ENCODE measurements at regions not wholly inside any gene's neighbourhood (a gene's known extent, or its start where the extent isn't known, plus 50 kb on each side); places are given as distances from the start of the nearest gene placed in this dataset.

- peaks cover 48% of the 10 kb centered on the region for H3K27me3 ChIP-seq (ENCODE audit: insufficient read depth, poor library complexity, severe bottlenecking)
- H3K27ac ChIP-seq (replicated peaks), result no peak overlapping the region
- TF ChIP-seq SPI1 (IDR thresholded peaks at IDR 0.05; ENCODE audit: borderline replicate concordance, low read depth) (no peak), POLR2AphosphoS5 (IDR thresholded peaks at IDR 0.05; ENCODE audit: low read depth) (no peak), REST (IDR thresholded peaks at IDR 0.05; ENCODE audit: insufficient replicate concordance, low read depth) (no peak), GABPA (IDR thresholded peaks at IDR 0.05; ENCODE audit: low read depth) (no peak)
- TF ChIP-seq, protein P1, sequence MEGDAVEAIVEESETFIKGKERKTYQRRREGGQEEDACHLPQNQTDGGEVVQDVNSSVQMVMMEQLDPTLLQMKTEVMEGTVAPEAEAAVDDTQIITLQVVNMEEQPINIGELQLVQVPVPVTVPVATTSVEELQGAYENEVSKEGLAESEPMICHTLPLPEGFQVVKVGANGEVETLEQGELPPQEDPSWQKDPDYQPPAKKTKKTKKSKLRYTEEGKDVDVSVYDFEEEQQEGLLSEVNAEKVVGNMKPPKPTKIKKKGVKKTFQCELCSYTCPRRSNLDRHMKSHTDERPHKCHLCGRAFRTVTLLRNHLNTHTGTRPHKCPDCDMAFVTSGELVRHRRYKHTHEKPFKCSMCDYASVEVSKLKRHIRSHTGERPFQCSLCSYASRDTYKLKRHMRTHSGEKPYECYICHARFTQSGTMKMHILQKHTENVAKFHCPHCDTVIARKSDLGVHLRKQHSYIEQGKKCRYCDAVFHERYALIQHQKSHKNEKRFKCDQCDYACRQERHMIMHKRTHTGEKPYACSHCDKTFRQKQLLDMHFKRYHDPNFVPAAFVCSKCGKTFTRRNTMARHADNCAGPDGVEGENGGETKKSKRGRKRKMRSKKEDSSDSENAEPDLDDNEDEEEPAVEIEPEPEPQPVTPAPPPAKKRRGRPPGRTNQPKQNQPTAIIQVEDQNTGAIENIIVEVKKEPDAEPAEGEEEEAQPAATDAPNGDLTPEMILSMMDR (IDR thresholded peaks at IDR 0.05; ENCODE audit: insufficient read depth, low read length), result no peak
- DNase-seq (ENCODE audit: low read depth in 1 of 2, low spot score in 1 of 2), result no peak
- no peak overlapping the region for H3K4me3 ChIP-seq (replicated peaks; ENCODE audit: insufficient read depth, low read length)
Observed at GRCh38 chr12:111030800-111031199, 110.4 kb upstream of the MYL2 start.

GRCh38 chr12:111029732-111030131 is 109.4 kb upstream of the MYL2 start:
- Histone ChIP-seq H3K4me3 (replicated peaks; ENCODE audit: insufficient read depth, low read length) (no peak overlapping the region), H3K27me3 (ENCODE audit: insufficient read depth, poor library complexity, severe bottlenecking) (peaks cover 38% of the 10 kb centered on the region), H3K27ac (replicated peaks) (no peak overlapping the region)
- no peak for TF ChIP-seq POLR2AphosphoS5 (IDR thresholded peaks at IDR 0.05; ENCODE audit: low read depth)
- TF ChIP-seq GABPA (IDR thresholded peaks at IDR 0.05; ENCODE audit: low read depth), result no peak
- TF ChIP-seq, protein P1 (IDR thresholded peaks at IDR 0.05; ENCODE audit: insufficient read depth, low read length), result no peak
- no peak for TF ChIP-seq SPI1 (IDR thresholded peaks at IDR 0.05; ENCODE audit: borderline replicate concordance, low read depth)
- TF ChIP-seq REST (IDR thresholded peaks at IDR 0.05; ENCODE audit: insufficient replicate concordance, low read depth), result no peak
- no peak for DNase-seq (ENCODE audit: low read depth in 1 of 2, low spot score in 1 of 2)

DNA sequence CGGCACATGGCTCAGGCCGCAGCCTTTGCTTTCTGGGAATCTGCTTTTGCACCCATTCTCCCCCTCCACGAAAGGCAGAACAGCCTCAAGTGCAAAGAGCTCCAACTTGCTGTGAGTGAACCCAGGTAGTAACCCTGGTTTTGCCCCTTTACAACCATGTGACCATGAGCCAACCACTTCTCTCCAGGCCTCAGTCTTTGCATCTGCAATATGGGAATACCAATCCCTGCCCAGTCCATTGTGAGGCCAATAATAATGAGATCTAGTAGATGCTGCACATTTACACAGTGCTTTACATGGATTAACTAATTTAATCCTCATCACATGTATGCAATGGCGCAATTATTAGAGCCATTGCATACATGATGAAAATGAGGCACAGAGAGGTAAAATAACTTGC is 108.9 kb upstream of the MYL2 start:
- no peak for DNase-seq (ENCODE audit: low read depth in 1 of 2, low spot score in 1 of 2)
- TF ChIP-seq SPI1 (IDR thresholded peaks at IDR 0.05; ENCODE audit: borderline replicate concordance, low read depth) (no peak), GABPA (IDR thresholded peaks at IDR 0.05; ENCODE audit: low read depth) (no peak), REST (IDR thresholded peaks at IDR 0.05; ENCODE audit: insufficient replicate concordance, low read depth) (no peak), POLR2AphosphoS5 (IDR thresholded peaks at IDR 0.05; ENCODE audit: low read depth) (no peak)
- TF ChIP-seq, protein P1 (IDR thresholded peaks at IDR 0.05; ENCODE audit: insufficient read depth, low read length), result no peak
- peaks cover 37% of the 10 kb centered on the region for H3K27me3 ChIP-seq (ENCODE audit: insufficient read depth, poor library complexity, severe bottlenecking)
- no peak overlapping the region for H3K4me3 ChIP-seq (replicated peaks; ENCODE audit: insufficient read depth, low read length)
- H3K27ac ChIP-seq (replicated peaks), result no peak overlapping the region

Measured in HL-60 (cell line).